Osteoblast (primary cell): ENCODE measurements at regions not wholly inside any gene's neighbourhood (a gene's known extent, or its start where the extent isn't known, plus 50 kb on each side); places are given as distances from the start of the nearest gene placed in this dataset.

Experiments
- DNase-seq: peaks from one replicate; pipeline ENCODE4 v3.0.0; 2011; ENCODE audit warnings: low spot score, mixed read lengths; ENCODE audit not compliant: insufficient read length; ENCODE audit errors: missing footprints
- H2AFZ ChIP-seq: 2 replicates; pipeline ENCODE4 v1.6.0; 2011; ENCODE audit warnings: mild to moderate bottlenecking, low read length
- H3K27ac ChIP-seq: 2 replicates; pipeline ENCODE4 v1.5.1; 2011; ENCODE audit warnings: mild to moderate bottlenecking, low read depth, low read length, moderate library complexity
- H3K27me3 ChIP-seq: 2 replicates; pipeline ENCODE4 v1.6.0; 2012; ENCODE audit warnings: mild to moderate bottlenecking, control low read depth, inconsistent platforms, low read length, moderate library complexity; ENCODE audit not compliant: insufficient read depth
- H3K36me3 ChIP-seq: 2 replicates; pipeline ENCODE4 v1.5.1; 2011; ENCODE audit warnings: mild to moderate bottlenecking, low read length, control low read depth, moderate library complexity; ENCODE audit not compliant: insufficient read depth
- H3K4me1 ChIP-seq: 2 replicates; pipeline ENCODE4 v1.5.1; 2011; ENCODE audit warnings: mild to moderate bottlenecking, low read length, control low read depth, moderate library complexity; ENCODE audit not compliant: insufficient read depth
- H3K4me2 ChIP-seq: 2 replicates; pipeline ENCODE4 v1.6.0; 2011; ENCODE audit warnings: mild to moderate bottlenecking, low read length; ENCODE audit not compliant: insufficient read depth
- H3K4me3 ChIP-seq: fragments of 200-600 bp; sonication (generic); 3 replicates; pipeline ENCODE4 v1.5.1; 2012; ENCODE audit warnings: mild to moderate bottlenecking, low read length, inconsistent platforms; ENCODE audit not compliant: insufficient read depth
- H3K79me2 ChIP-seq: 2 replicates; pipeline ENCODE4 v1.6.0; 2012; ENCODE audit warnings: mild to moderate bottlenecking, low read length, control low read depth, inconsistent platforms; ENCODE audit not compliant: insufficient read depth
- H3K9me3 ChIP-seq: 2 replicates; pipeline ENCODE4 v1.5.1; 2011; ENCODE audit warnings: low read depth, low read length, control low read depth
- H4K20me1 ChIP-seq: 2 replicates; pipeline ENCODE4 v1.6.0; 2012; ENCODE audit warnings: mild to moderate bottlenecking, low read length, control low read depth; ENCODE audit not compliant: insufficient read depth
- CTCF ChIP-seq: IDR thresholded peaks from 2 replicates; pipeline ENCODE4 v1.5.1; 2011; ENCODE audit warnings: mild to moderate bottlenecking, low read depth, low read length, moderate library complexity; ENCODE audit errors: extremely low read depth

GRCh38 chr9:129348890-129349664 lies 171.0 kb upstream of the IER5L start:
- Histone ChIP-seq H3K4me3 (no peak overlapping the region), H3K27me3 (no peaks in the 10 kb centered on the region), H3K9me3 (no peaks in the 10 kb centered on the region), H3K4me1 (peaks cover 16% of the 10 kb centered on the region), H3K4me2 (no peak overlapping the region), H3K27ac (no peak overlapping the region), H3K79me2 (no peaks in the 10 kb centered on the region), H3K36me3 (no peaks in the 10 kb centered on the region), H2AFZ (no peak overlapping the region), H4K20me1 (no peaks in the 10 kb centered on the region)
- DNase-seq = peak; percentile 9
- no peak for TF ChIP-seq CTCF

- Histone ChIP-seq H4K20me1 (no peaks in the 10 kb centered on the region), H3K4me3 (peak overlapping the region; percentile 43), H3K4me1 (peaks cover 16% of the 10 kb centered on the region), H3K36me3 (no peaks in the 10 kb centered on the region), H3K27me3 (no peaks in the 10 kb centered on the region), H3K4me2 (peak overlapping the region; percentile 61), H3K27ac (peak overlapping the region; percentile 61), H2AFZ (peak overlapping the region; percentile 72), H3K9me3 (no peaks in the 10 kb centered on the region), H3K79me2 (no peaks in the 10 kb centered on the region)
- peak; percentile 95 for DNase-seq
- TF ChIP-seq CTCF = no peak
Measured at GRCh38 chr9:129347316-129348120, 169.5 kb upstream of the IER5L start.

DNA sequence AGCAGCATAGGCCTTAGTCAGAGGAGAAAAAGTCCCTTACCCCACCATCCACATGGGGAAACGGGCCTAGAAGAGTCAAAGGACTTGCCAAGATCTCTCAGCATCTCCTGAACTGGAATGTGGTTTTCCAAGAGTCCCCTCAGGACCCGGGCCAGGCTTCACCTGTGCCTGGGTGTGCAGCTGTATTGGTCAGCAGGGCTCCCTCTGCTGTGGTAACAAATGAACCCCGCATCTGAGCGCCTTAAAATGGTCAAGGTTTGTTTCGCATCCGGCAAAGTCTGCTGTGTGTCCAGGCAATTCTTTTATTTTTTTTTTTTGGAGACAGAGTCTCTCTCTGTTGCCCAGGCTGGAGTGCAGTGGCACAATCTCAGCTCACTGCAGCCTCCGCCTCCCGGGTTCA lies 168.0 kb upstream of the IER5L start:
- no peak for TF ChIP-seq CTCF
- no peaks in the 10 kb centered on the region for H3K9me3 ChIP-seq

More for the DNA sequence above, 168.0 kb upstream of the IER5L start:
- Histone ChIP-seq H4K20me1 (no peaks in the 10 kb centered on the region), H3K4me3 (no peak overlapping the region), H3K27me3 (no peaks in the 10 kb centered on the region), H3K27ac (no peak overlapping the region), H3K36me3 (peaks cover 5% of the 10 kb centered on the region), H2AFZ (no peak overlapping the region), H3K4me2 (no peak overlapping the region), H3K4me1 (peaks cover 13% of the 10 kb centered on the region), H3K79me2 (no peaks in the 10 kb centered on the region)
- DNase-seq = no peak
